GM12872 (cell line): ENCODE measurements at regions not wholly inside any gene's neighbourhood (a gene's known extent, or its start where the extent isn't known, plus 50 kb on each side); places are given as distances from the start of the nearest gene placed in this dataset.

ENCODE experiments used
- TF ChIP-seq, protein P1 (sequence below): IDR thresholded peaks from 3 replicates; pipeline ENCODE4 v1.5.1; 2011; ENCODE audit warnings: low read depth, mild to moderate bottlenecking, low read length, moderate library complexity; ENCODE audit not compliant: insufficient read depth

DNA sequence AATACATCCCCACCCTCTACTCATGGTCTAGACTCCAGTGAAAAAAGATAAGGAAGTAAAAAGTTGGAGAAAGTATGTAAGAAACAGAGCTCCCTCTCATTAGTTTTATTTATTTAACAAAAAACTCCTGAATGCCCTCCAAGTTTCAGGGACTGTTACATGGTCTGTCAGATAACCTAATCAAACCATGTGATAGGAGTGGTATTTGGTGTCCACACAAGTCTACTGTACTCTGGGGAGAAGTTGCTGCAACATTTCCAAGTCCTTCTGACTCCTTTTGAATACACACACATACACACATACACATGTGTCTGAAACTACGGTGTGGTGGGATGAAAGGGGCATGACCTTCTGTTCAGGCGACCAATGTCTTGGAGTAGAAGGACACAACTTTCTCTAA is 320.0 kb downstream of the ADGRG6 start:
- TF ChIP-seq, protein P1, sequence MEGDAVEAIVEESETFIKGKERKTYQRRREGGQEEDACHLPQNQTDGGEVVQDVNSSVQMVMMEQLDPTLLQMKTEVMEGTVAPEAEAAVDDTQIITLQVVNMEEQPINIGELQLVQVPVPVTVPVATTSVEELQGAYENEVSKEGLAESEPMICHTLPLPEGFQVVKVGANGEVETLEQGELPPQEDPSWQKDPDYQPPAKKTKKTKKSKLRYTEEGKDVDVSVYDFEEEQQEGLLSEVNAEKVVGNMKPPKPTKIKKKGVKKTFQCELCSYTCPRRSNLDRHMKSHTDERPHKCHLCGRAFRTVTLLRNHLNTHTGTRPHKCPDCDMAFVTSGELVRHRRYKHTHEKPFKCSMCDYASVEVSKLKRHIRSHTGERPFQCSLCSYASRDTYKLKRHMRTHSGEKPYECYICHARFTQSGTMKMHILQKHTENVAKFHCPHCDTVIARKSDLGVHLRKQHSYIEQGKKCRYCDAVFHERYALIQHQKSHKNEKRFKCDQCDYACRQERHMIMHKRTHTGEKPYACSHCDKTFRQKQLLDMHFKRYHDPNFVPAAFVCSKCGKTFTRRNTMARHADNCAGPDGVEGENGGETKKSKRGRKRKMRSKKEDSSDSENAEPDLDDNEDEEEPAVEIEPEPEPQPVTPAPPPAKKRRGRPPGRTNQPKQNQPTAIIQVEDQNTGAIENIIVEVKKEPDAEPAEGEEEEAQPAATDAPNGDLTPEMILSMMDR = no peak

DNA sequence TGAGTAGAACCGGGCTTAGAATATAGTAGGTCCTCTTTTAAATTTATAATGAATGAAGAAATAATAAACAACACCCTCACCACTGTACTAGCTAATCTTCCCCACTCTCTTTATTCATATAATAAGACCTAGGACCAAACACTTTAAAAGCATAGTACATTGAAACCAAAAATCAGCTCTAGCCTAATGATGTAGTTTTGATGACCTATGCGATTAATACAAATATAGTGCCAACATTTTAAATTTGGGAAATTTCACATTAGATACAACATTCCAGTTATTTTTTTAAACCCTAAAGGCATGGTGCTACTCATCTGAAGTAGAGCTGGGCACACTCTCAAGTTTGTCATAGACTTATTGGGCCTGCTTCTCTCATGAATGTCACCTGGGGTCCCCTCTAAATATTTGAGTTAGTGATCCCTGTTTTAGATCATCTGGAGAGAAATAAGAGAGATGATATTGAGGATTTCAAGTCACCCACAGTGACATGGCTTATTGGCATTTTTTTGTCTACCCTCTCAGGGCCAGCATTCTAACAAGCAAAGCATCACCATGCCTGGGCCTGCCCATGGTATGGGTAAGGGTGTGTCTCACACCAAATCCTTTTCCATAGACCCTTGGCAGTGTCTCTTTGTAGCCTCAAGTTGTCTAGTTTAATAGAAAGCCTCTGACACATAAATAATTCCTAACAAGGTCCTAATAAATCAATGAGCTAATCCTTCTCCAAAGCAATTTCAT is 319.8 kb downstream of the HIVEP2 start:
- TF ChIP-seq, protein P1 = no peak

DNA sequence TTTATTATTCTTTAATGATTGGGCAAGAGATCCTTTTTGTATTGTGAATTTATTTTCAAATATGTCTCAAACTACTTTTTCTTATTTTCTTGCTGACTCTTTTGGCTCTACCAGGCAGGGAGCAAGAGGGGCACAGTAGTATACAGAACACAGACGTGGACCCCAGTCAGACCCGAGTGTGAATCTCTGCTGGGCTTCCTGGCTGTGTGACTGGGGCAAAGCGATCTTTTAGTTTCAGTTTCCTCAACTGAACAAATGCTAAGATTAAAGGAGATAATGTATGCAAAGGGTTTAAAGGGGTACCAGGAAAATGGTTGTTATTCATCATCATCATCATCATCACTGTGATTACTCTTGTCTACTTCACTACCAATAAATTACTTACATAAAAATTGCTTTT is 317.5 kb downstream of the HIVEP2 start:
- TF ChIP-seq, protein P1 = no peak

DNA sequence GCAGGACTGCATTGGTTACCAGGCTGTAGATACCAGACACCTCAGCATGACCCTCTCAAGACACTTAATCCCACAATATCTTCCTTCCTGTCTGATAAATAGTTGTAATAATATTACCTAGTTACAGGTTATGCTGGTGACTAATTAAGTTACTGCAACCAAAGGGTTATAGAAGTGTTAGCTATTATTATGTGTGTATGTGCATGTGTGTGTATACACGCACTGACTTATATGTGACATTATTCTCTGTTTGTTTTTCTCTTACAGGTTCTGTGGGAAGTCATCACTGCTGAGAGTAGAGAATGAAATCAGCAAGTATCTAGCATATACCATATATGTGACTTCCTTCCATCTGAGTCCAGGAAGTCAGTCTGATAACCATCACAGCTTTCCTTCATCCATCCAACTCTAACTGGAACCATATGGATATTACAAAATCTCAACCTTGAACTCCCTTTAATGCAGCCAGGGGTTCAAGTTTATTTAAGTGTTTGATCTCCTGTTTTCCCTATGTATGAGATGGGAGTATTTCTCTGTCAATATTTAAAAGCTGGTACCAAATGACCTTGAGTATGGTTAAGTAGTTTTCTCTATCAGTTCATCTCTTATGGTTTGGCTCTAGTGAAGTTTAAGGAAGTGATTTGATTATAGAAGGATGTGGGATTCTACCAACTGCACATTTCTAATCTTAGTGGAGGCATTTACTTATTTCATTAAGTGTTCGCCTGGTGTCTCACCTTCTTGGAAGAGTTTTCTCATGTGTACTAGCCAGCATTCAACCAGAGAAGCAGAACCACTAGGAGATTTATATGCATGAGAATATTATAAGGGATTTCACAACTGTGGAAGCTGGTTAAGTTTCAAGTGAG is 313.2 kb downstream of the HIVEP2 start:
- TF ChIP-seq, protein P1 = no peak

DNA sequence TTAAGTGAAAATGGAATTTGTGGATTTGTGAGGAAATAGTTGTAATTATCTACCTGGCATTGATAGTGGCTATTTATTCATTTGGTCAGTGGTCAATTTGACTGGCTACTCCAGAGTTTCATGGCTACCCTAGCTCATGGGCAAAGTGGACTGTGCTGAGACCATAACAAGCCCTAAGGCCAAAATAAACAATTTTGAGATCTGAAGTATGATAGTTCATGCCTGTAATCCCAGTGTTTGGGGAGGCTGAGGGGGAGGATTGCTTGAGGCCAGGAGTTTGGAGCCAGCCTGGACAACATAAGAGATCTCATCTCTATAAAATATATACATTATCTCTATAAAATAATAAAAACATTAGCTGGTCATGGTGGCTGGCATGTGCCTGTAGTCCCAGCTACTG is 311.7 kb downstream of the HIVEP2 start:
- TF ChIP-seq, protein P1 = no peak

DNA sequence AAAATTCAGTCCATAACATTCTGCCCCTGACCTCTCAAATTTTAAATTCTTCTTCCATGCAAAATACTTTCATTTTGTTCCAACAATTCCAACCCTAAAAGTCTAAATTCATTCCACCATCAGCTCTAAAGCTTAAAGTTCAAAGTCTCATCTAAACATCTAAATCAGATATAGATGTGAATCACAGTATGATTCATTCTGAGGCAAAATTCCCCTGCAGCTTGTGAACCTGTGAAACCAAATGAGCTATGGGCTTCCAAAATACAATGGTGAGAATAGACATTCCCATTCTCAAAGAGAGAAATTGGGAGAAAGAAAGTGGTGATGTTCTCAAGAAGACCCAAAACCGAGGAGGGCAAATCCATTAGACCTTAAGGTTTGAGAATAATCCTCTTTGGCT is 309.8 kb downstream of the HIVEP2 start:
- TF ChIP-seq, protein P1 = no peak

DNA sequence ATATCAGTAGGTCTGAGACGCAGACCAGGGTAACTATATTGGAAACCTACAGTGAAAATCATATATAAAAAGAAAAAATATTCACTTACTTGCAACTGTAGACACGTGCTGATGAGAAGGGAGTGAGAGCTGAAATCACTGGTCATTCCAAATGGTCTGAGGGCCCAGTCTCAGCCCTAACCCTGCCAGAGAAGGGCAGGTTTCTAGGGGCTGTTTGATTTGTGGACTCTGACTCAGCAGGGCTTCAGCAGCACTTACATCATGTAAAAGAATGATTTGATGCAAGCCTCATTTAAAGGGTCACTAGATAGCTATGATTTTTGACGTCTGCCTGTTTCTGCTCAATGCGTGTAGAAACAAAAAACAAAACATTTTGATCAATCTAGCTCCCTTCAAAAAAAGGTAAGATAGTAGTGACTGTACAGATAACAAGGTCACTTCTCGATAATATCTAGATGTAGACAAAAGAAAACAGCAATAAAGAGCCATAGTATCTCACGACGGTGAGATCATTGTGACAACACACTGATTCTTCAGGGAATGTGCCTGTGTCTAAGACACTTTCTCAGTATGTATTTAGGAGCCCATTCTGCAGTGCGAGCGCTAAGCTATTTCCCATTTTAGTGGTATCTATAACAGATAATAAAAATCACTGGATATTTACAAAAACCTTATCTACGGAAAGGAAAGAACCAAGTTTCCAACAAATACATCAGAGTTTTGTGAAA is 307.2 kb downstream of the HIVEP2 start:
- TF ChIP-seq, protein P1 = no peak
